SU-DHL-6 (cell line): ENCODE measurements at regions not wholly inside any gene's neighbourhood (a gene's known extent, or its start where the extent isn't known, plus 50 kb on each side); places are given as distances from the start of the nearest gene placed in this dataset.

Experiments
- EZH2phosphoT487 ChIP-seq: fragments of 200-600 bp; sonication (generic), shearing (Covaris generic); conservative IDR thresholded peaks from 2 replicates; pipeline ENCODE4 v1.6.1; 2018; ENCODE audit warnings: mild to moderate bottlenecking, antibody characterized with exemption, low read length, moderate library complexity, mixed read lengths
- TF ChIP-seq, protein P1 (sequence below): fragments of 200-600 bp; sonication (generic); IDR thresholded peaks from one replicate; pipeline ENCODE4 v1.5.1; 2017; ENCODE audit warnings: antibody characterized with exemption, mild to moderate bottlenecking, low read length, moderate library complexity; ENCODE audit not compliant: insufficient read depth, poor library complexity, severe bottlenecking

DNA sequence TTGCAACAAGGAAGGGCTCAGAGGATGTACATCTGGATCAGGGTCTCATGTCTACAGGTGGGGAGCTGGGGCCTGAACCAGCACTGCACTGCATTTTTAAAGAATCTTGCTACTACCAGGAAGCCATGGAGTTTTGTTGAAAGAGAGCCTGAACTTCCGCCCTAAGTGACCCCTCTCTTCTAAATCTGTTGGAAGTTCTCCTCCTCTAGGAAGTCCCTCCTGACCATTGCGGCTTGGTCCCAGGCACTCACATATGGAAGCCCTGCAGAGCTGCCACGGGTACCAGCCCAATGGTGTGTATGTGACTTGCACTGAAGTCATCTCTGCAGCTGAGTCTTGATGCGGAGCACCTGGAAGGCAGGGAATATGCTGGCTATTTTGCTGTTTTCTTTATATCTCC is 192.0 kb upstream of the GALNT2 start:
- TF ChIP-seq, protein P1, sequence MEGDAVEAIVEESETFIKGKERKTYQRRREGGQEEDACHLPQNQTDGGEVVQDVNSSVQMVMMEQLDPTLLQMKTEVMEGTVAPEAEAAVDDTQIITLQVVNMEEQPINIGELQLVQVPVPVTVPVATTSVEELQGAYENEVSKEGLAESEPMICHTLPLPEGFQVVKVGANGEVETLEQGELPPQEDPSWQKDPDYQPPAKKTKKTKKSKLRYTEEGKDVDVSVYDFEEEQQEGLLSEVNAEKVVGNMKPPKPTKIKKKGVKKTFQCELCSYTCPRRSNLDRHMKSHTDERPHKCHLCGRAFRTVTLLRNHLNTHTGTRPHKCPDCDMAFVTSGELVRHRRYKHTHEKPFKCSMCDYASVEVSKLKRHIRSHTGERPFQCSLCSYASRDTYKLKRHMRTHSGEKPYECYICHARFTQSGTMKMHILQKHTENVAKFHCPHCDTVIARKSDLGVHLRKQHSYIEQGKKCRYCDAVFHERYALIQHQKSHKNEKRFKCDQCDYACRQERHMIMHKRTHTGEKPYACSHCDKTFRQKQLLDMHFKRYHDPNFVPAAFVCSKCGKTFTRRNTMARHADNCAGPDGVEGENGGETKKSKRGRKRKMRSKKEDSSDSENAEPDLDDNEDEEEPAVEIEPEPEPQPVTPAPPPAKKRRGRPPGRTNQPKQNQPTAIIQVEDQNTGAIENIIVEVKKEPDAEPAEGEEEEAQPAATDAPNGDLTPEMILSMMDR = no peak
- no peak for TF ChIP-seq EZH2phosphoT487
